ENCODE measurements at regions not wholly inside any gene's neighbourhood (a gene's known extent, or its start where the extent isn't known, plus 50 kb on each side); places are given as distances from the start of the nearest gene placed in this dataset.
"Not testable (repeated sequence)": the region's sequence is repeated elsewhere in the genome, so short reads cannot be mapped to it uniquely, and the experiment has no call there.

- no peak for DNase-seq
Measured at GRCh38 chr2:129796801-129797488, 182.5 kb upstream of the RAB6C start.

- DNase-seq, result no peak
Measured at GRCh38 chr2:129797489-129798300, 181.8 kb upstream of the RAB6C start.

- no peak for DNase-seq
Measured at GRCh38 chr2:129798301-129798581, 181.2 kb upstream of the RAB6C start.

GRCh38 chr2:129798626-129799025 is 180.8 kb upstream of the RAB6C start:
- DNase-seq, result no peak

- no peak for DNase-seq
Measured at GRCh38 chr2:129799036-129799958, 180.2 kb upstream of the RAB6C start.

GRCh38 chr2:129800285-129800684 is 179.2 kb upstream of the RAB6C start:
- no peak for DNase-seq

GRCh38 chr2:129800686-129801085 is 178.8 kb upstream of the RAB6C start:
- DNase-seq, result no peak

GRCh38 chr2:129801575-129801974 is 177.9 kb upstream of the RAB6C start:
- no peak for DNase-seq

- no peak for DNase-seq
Measured at GRCh38 chr2:129802290-129802689, 177.2 kb upstream of the RAB6C start.

GRCh38 chr2:129803032-129803431 is 176.4 kb upstream of the RAB6C start:
- DNase-seq, result no peak

- no peak for DNase-seq
Measured at GRCh38 chr2:129803871-129804270, 175.6 kb upstream of the RAB6C start.

- no peak for DNase-seq
Measured at GRCh38 chr2:129805899-129806298, 173.6 kb upstream of the RAB6C start.

- DNase-seq, result no peak
Measured at GRCh38 chr2:129806317-129806716, 173.1 kb upstream of the RAB6C start.

- DNase-seq, result no peak
Measured at GRCh38 chr2:129806990-129807389, 172.5 kb upstream of the RAB6C start.

GRCh38 chr2:129807642-129808338 is 171.7 kb upstream of the RAB6C start:
- DNase-seq, result not testable (repeated sequence)

GRCh38 chr2:129810521-129810920 is 168.9 kb upstream of the RAB6C start:
- DNase-seq, result no peak

- no peak for DNase-seq
Measured at GRCh38 chr2:129812071-129812470, 167.4 kb upstream of the RAB6C start.

- DNase-seq, result no peak
Measured at GRCh38 chr2:129812654-129813053, 166.8 kb upstream of the RAB6C start.

- DNase-seq, result no peak
Measured at GRCh38 chr2:129813404-129813803, 166.1 kb upstream of the RAB6C start.

GRCh38 chr2:129816813-129817574 is 162.5 kb upstream of the RAB6C start:
- no peak for DNase-seq

- DNase-seq, result no peak
Measured at GRCh38 chr2:129819855-129820254, 159.6 kb upstream of the RAB6C start.

GRCh38 chr2:129820908-129821307 is 158.6 kb upstream of the RAB6C start:
- DNase-seq, result no peak

Measured in CD4-positive, alpha-beta T cell treated with Interleukin-6 for 4 hours (primary cell).